ENCODE measurements at regions not wholly inside any gene's neighbourhood (a gene's known extent, or its start where the extent isn't known, plus 50 kb on each side); places are given as distances from the start of the nearest gene placed in this dataset.

GRCh38 chr2:129782633-129782990, 196.9 kb upstream of the RAB6C start:
- Histone ChIP-seq H3K4me3 (replicated peaks in 1 of 3; ENCODE audit: insufficient read depth in 1 of 3, low read depth in 1 of 3, low read length in 3 of 3) (no peak overlapping the region), H4K20me1 (replicated peaks; ENCODE audit: control insufficient read depth, extremely low read depth, insufficient read depth, low read length) (no peaks in the 10 kb centered on the region), H3K27ac (ENCODE audit: insufficient read depth, low read depth, low read length) (no peak overlapping the region), H3K36me3 (ENCODE audit: control insufficient read depth in 2 of 2, extremely low read depth in 1 of 2, insufficient read depth in 2 of 2, low read length in 2 of 2) (no peaks in the 10 kb centered on the region), H3K9ac (replicated peaks; ENCODE audit: extremely low read depth, insufficient read depth, low read length) (no peak overlapping the region), H3K4me1 (ENCODE audit: control insufficient read depth, extremely low read depth, insufficient read depth, low read length) (no peaks in the 10 kb centered on the region), H3K9me1 (replicated peaks; ENCODE audit: control insufficient read depth, extremely low read depth, insufficient read depth, low read length) (no peaks in the 10 kb centered on the region), H3K4me2 (ENCODE audit: insufficient read depth, low read length) (no peak overlapping the region), H3K79me2 (ENCODE audit: control insufficient read depth, insufficient read depth, low read length) (no peaks in the 10 kb centered on the region), H3K9me3 (replicated peaks; ENCODE audit: control insufficient read depth, insufficient read depth, low read length) (no peaks in the 10 kb centered on the region), H3K27me3 (ENCODE audit: control insufficient read depth in 2 of 2, insufficient read depth in 2 of 2, low read length in 2 of 2) (no peaks in the 10 kb centered on the region), H2AFZ (ENCODE audit: low read depth, low read length) (no peak overlapping the region)
- no peak for DNase-seq (ENCODE audit: low read depth, low spot score)
- TF ChIP-seq POLR2A (IDR thresholded peaks at IDR 0.05; ENCODE audit: low read depth, low read length) (no peak), GATA2 (IDR thresholded peaks at IDR 0.05; ENCODE audit: insufficient read depth, insufficient read length, low read depth, low read length) (no peak), EZH2 (IDR thresholded peaks at IDR 0.05; ENCODE audit: borderline replicate concordance, low read depth, low read length, severe bottlenecking) (no peak), POLR2AphosphoS5 (IDR thresholded peaks at IDR 0.05; ENCODE audit: insufficient read depth, low read depth, low read length) (no peak), JUN (IDR thresholded peaks at IDR 0.05; ENCODE audit: borderline replicate concordance, insufficient read depth, insufficient read length, low read depth) (no peak), MAX (IDR thresholded peaks at IDR 0.05; ENCODE audit: insufficient read depth, insufficient read length) (no peak), CTCF (IDR thresholded peaks at IDR 0.05; ENCODE audit: extremely low read depth in 1 of 2, insufficient read depth in 1 of 2, low read depth in 1 of 2, low read length in 2 of 2) (no peak), MYC (IDR thresholded peaks at IDR 0.05; ENCODE audit: low read depth, low read length) (no peak), FOS (IDR thresholded peaks at IDR 0.05; ENCODE audit: borderline replicate concordance, insufficient read depth, low read length) (no peak)
- no peak for FAIRE-seq
- dilution Hi-C loops (cut with MboI; ENCODE audit: extremely low pct_ligation_motif_present, low sequenced_read_pairs) (no loop called here), intact Hi-C loops (cut with micrococcal nuclease) (no loop called here)
- ChIA-PET CTCF (no interaction called here), POLR2A (no interaction called here)
- BruUV-seq (replicated peaks), result no TSS peak
